ENCODE measurements at regions not wholly inside any gene's neighbourhood (a gene's known extent, or its start where the extent isn't known, plus 50 kb on each side); places are given as distances from the start of the nearest gene placed in this dataset.
"Not testable (repeated sequence)": the region's sequence is repeated elsewhere in the genome, so short reads cannot be mapped to it uniquely, and the experiment has no call there.

- in situ Hi-C loops (cut with MboI; ENCODE audit: low sequenced_read_pairs); H3K79me1 ChIP-seq (ENCODE audit: low read depth in 1 of 2, low read length in 2 of 2); H3K9ac ChIP-seq (ENCODE audit: low read depth, low read length); H3K9me1 ChIP-seq (ENCODE audit: insufficient read depth, low read length); H3K9me3 ChIP-seq (ENCODE audit: control insufficient read depth, insufficient read depth, low read length); H4K5ac ChIP-seq (ENCODE audit: low read depth, low read length); H3K23ac ChIP-seq (ENCODE audit: low read depth, low read length); CTCF ChIA-PET; BruUV-seq (replicated peaks); H3K18ac ChIP-seq (ENCODE audit: low read depth, low read length); H4K91ac ChIP-seq (ENCODE audit: insufficient read depth, low read depth, low read length); H3K36me3 ChIP-seq (ENCODE audit: control insufficient read depth, insufficient read depth, low read length); H3K14ac ChIP-seq (replicated peaks; ENCODE audit: low read depth, low read length); H2AK9ac ChIP-seq (replicated peaks; ENCODE audit: low read depth, low read length, poor library complexity); H2BK15ac ChIP-seq (ENCODE audit: low read depth, low read length); dilution Hi-C loops (cut with HindIII; ENCODE audit: low sequenced_read_pairs, unreplicated experiment); H3K4ac ChIP-seq (ENCODE audit: low read depth, low read length); H3K56ac ChIP-seq (ENCODE audit: extremely low read depth, insufficient read depth, low read length); H2BK5ac ChIP-seq (ENCODE audit: low read depth, low read length, poor library complexity, severe bottlenecking); H4K20me1 ChIP-seq (ENCODE audit: insufficient read depth, low read length); H3K27ac ChIP-seq (ENCODE audit: insufficient read depth, low read length); H2BK20ac ChIP-seq (ENCODE audit: low read depth, low read length); intact Hi-C loops (cut with micrococcal nuclease); H2AFZ ChIP-seq (replicated peaks; ENCODE audit: low read length, poor library complexity); H2AK5ac ChIP-seq (ENCODE audit: low read depth, low read length); POLR2A ChIA-PET (ENCODE audit: unreplicated experiment); H4K8ac ChIP-seq (ENCODE audit: low read depth in 2 of 2, low read length in 2 of 2); H2BK120ac ChIP-seq (ENCODE audit: low read depth, low read length); H3K4me1 ChIP-seq (ENCODE audit: control insufficient read depth, insufficient read depth, low read length); H3K4me3 ChIP-seq (ENCODE audit: insufficient read depth, low read depth, low read length); ATAC-seq (ENCODE audit: low read depth); H3K27me3 ChIP-seq (ENCODE audit: control insufficient read depth, insufficient read depth, low read length): not testable (repeated sequence)
- no CpG with 5 or more reads among the region's 13 CpGs for WGBS, 2 experiments (ENCODE audit: extremely low coverage in 2 of 2, insufficient read length in 1 of 2)
- peak; percentile 55; the same call in 1 of the 2 replicates for TF ChIP-seq CEBPB (IDR thresholded peaks at IDR 0.05; ENCODE audit: low read depth, low read length)
- peak; percentile 28 for DNase-seq
- H3K4me2 ChIP-seq (ENCODE audit: low read depth, low read length) = peak overlapping the region; percentile 36; the same call in 1 of the 2 replicates
Observed at GRCh38 chr1:779621-780020, 93.2 kb upstream of the OR4F16 start.
